HEK293T (cell line): ENCODE measurements at regions not wholly inside any gene's neighbourhood (a gene's known extent, or its start where the extent isn't known, plus 50 kb on each side); places are given as distances from the start of the nearest gene placed in this dataset.

ENCODE experiments used
- CTCF ChIA-PET: fragments of 350-600 bp; formaldehyde crosslinking; extraction: SDS; loops from one replicate; lab custom pipeline; 2021; ENCODE audit warnings: antibody characterized with exemption, inconsistent platforms; lab: Yijun Ruan, JAX
- POLR2A ChIA-PET: fragments of 350-600 bp; formaldehyde crosslinking; extraction: SDS; loops from one replicate; lab custom pipeline; 2020; ENCODE audit warnings: antibody characterized with exemption, inconsistent platforms; lab: Yijun Ruan, JAX
- DNase-seq: peaks from one replicate; pipeline ENCODE4 v3.0.0; 2012; ENCODE audit warnings: mixed read lengths; ENCODE audit errors: extremely low spot score
- ARNT ChIP-seq: fragments of 450-650 bp; IDR thresholded peaks from 2 replicates; pipeline ENCODE4 v1.6.1; 2017; ENCODE audit warnings: mild to moderate bottlenecking
- BHLHE40 ChIP-seq: fragments of 450-650 bp; IDR thresholded peaks from 2 replicates; pipeline ENCODE4 v1.6.1; 2016; ENCODE audit warnings: mild to moderate bottlenecking, moderate library complexity, borderline replicate concordance
- CTBP1 ChIP-seq: fragments of 450-650 bp; IDR thresholded peaks from 2 replicates; pipeline ENCODE4 v1.6.1; 2016; ENCODE audit warnings: borderline replicate concordance
- ELF4 ChIP-seq: fragments of 450-650 bp; IDR thresholded peaks from 2 replicates; pipeline ENCODE4 v1.6.1; 2017; ENCODE audit warnings: antibody characterized with exemption
- FOXA1 ChIP-seq: fragments of 450-650 bp; IDR thresholded peaks from 2 replicates; pipeline ENCODE4 v1.6.1; 2016; ENCODE audit warnings: mild to moderate bottlenecking
- FOXK2 ChIP-seq: fragments of 450-650 bp; IDR thresholded peaks from 2 replicates; pipeline ENCODE4 v1.6.1; 2016; ENCODE audit warnings: mild to moderate bottlenecking
- FOXM1 ChIP-seq: fragments of 450-650 bp; IDR thresholded peaks from 2 replicates; pipeline ENCODE4 v1.6.1; 2017; ENCODE audit warnings: mild to moderate bottlenecking, borderline replicate concordance
- HDGF ChIP-seq: fragments of 450-650 bp; IDR thresholded peaks from 2 replicates; pipeline ENCODE4 v1.6.1; 2017; ENCODE audit warnings: antibody characterized with exemption, borderline replicate concordance
- L3MBTL2 ChIP-seq: fragments of 450-650 bp; conservative IDR thresholded peaks from 2 replicates; pipeline ENCODE4 v1.6.1; 2016; ENCODE audit warnings: mild to moderate bottlenecking
- LEF1 ChIP-seq: fragments of 450-650 bp; IDR thresholded peaks from 2 replicates; pipeline ENCODE4 v1.6.1; 2017; ENCODE audit warnings: mild to moderate bottlenecking, borderline replicate concordance
- NFRKB ChIP-seq: fragments of 450-650 bp; IDR thresholded peaks from 2 replicates; pipeline ENCODE4 v1.6.1; 2016; ENCODE audit warnings: mild to moderate bottlenecking, moderate library complexity
- PKNOX1 ChIP-seq: fragments of 450-650 bp; IDR thresholded peaks from 2 replicates; pipeline ENCODE4 v1.6.1; 2016
- SP1 ChIP-seq: fragments of 450-650 bp; IDR thresholded peaks from 2 replicates; pipeline ENCODE4 v1.6.1; 2017
- SUZ12 ChIP-seq: fragments of 450-650 bp; IDR thresholded peaks from 2 replicates; pipeline ENCODE4 v1.6.1; 2016; ENCODE audit warnings: mild to moderate bottlenecking
- TARDBP ChIP-seq: fragments of 450-650 bp; IDR thresholded peaks from 2 replicates; pipeline ENCODE4 v1.6.1; 2016
- ZNF384 ChIP-seq: fragments of 450-650 bp; IDR thresholded peaks from 2 replicates; pipeline ENCODE4 v1.6.1; 2016

GRCh38 chr3:18902081-18902793 lies 246.1 kb upstream of the KCNH8 start:
- CTCF ChIA-PET, result no interaction called here
- POLR2A ChIA-PET, result no interaction called here
- no peak for TF ChIP-seq ZNF384
- TF ChIP-seq FOXA1, result no peak
- TF ChIP-seq FOXK2, result no peak
- no peak for TF ChIP-seq CTBP1
- TF ChIP-seq ELF4, result no peak
- TF ChIP-seq HDGF, result no peak
- TF ChIP-seq SP1, result no peak
- TF ChIP-seq NFRKB, result no peak
- no peak for TF ChIP-seq L3MBTL2
- TF ChIP-seq SUZ12, result no peak
- no peak for TF ChIP-seq FOXM1
- TF ChIP-seq BHLHE40, result no peak
- no peak for TF ChIP-seq PKNOX1
- TF ChIP-seq ARNT, result no peak
- no peak for TF ChIP-seq LEF1
- DNase-seq, result no peak

- CTCF ChIA-PET, result no interaction called here
- no peak for DNase-seq
- TF ChIP-seq ARNT (no peak), ELF4 (no peak), FOXK2 (no peak), TARDBP (no peak), BHLHE40 (no peak), HDGF (no peak)
- POLR2A ChIA-PET, result no interaction called here
Measured at GRCh38 chr3:18901571-18901970, 246.7 kb upstream of the KCNH8 start.

GRCh38 chr3:18900994-18901393 lies 247.3 kb upstream of the KCNH8 start:
- TF ChIP-seq L3MBTL2 (no peak), BHLHE40 (no peak), FOXM1 (no peak), ELF4 (no peak), FOXK2 (no peak), SUZ12 (no peak), NFRKB (no peak), PKNOX1 (no peak), TARDBP (no peak)
- DNase-seq, result no peak
- ChIA-PET CTCF (no interaction called here), POLR2A (no interaction called here)

GRCh38 chr3:18898911-18899310 lies 249.4 kb upstream of the KCNH8 start:
- CTCF ChIA-PET, result no interaction called here
- POLR2A ChIA-PET, result no interaction called here
- DNase-seq, result no peak
- TF ChIP-seq FOXA1, result no peak

GRCh38 chr3:18892756-18893155 lies 255.6 kb upstream of the KCNH8 start:
- TF ChIP-seq FOXK2, result no peak
- no peak for TF ChIP-seq TARDBP
- no peak for TF ChIP-seq NFRKB
- no peak for TF ChIP-seq ZNF384
- no peak for TF ChIP-seq BHLHE40
- no peak for TF ChIP-seq ARNT
- no peak for TF ChIP-seq SUZ12
- no peak for TF ChIP-seq PKNOX1
- no peak for TF ChIP-seq L3MBTL2
- no peak for TF ChIP-seq SP1
- TF ChIP-seq FOXA1, result no peak
- no peak for TF ChIP-seq CTBP1
- TF ChIP-seq HDGF, result no peak
- no peak for TF ChIP-seq FOXM1
- no peak for TF ChIP-seq ELF4
- no peak for DNase-seq
- ChIA-PET POLR2A (no interaction called here), CTCF (interaction anchor here (0.7 kb wide), 1 partner anchor 92 kb away, joined by 3 read pairs; no protein-coding TSS in a partner anchor)

GRCh38 chr3:18892047-18892446 lies 256.3 kb upstream of the KCNH8 start:
- TF ChIP-seq SP1 (no peak), PKNOX1 (no peak)
- POLR2A ChIA-PET, result no interaction called here
- CTCF ChIA-PET, result no interaction called here

More at GRCh38 chr3:18892047-18892446, 256.3 kb upstream of the KCNH8 start:
- no peak for DNase-seq
